Mesendoderm (in vitro differentiated cells): ENCODE measurements at regions not wholly inside any gene's neighbourhood (a gene's known extent, or its start where the extent isn't known, plus 50 kb on each side); places are given as distances from the start of the nearest gene placed in this dataset.

Source experiments
- DNase-seq: peaks from one replicate; pipeline ENCODE4 v3.0.0; 2013
- H2AK5ac ChIP-seq: 2 replicates; pipeline ENCODE4 v1.6.1; 2013; ENCODE audit warnings: low read length, inconsistent platforms
- H2BK120ac ChIP-seq: 2 replicates; pipeline ENCODE4 v1.6.1; 2013; ENCODE audit warnings: low read depth, mild to moderate bottlenecking, low read length, moderate library complexity, mixed read lengths
- H2BK15ac ChIP-seq: replicated peaks from 2 replicates; pipeline ENCODE4 v1.6.1; 2013; ENCODE audit warnings: low read depth, mild to moderate bottlenecking, moderate library complexity
- H2BK5ac ChIP-seq: 2 replicates; pipeline ENCODE4 v1.6.1; 2013; ENCODE audit warnings: low read length, inconsistent platforms
- H3K18ac ChIP-seq: 2 replicates; pipeline ENCODE4 v1.6.1; 2013; ENCODE audit warnings: mild to moderate bottlenecking, low read length, mixed read lengths
- H3K23ac ChIP-seq: one replicate; pipeline ENCODE4 v1.6.1; 2013; ENCODE audit warnings: low read length
- H3K27ac ChIP-seq: 2 replicates; pipeline ENCODE4 v1.5.1; 2013; ENCODE audit warnings: low read depth, mild to moderate bottlenecking, inconsistent platforms, low read length, moderate library complexity
- H3K27me3 ChIP-seq: 2 replicates; pipeline ENCODE4 v1.6.1; 2013; ENCODE audit warnings: low read length, control low read depth, mild to moderate bottlenecking, inconsistent platforms; ENCODE audit not compliant: insufficient read depth, poor library complexity
- H3K36me3 ChIP-seq: 2 replicates; pipeline ENCODE4 v1.6.1; 2013; ENCODE audit warnings: low read length, inconsistent platforms; ENCODE audit not compliant: control insufficient read depth, insufficient read depth
- H3K4ac ChIP-seq: one replicate; pipeline ENCODE4 v1.6.1; 2013; ENCODE audit warnings: low read depth, mild to moderate bottlenecking, low read length, moderate library complexity
- H3K4me1 ChIP-seq: 2 replicates; pipeline ENCODE4 v1.6.1; 2013; ENCODE audit warnings: low read depth, low read length, inconsistent platforms; ENCODE audit not compliant: control insufficient read depth
- H3K4me2 ChIP-seq: 2 replicates; pipeline ENCODE4 v1.6.1; 2013; ENCODE audit warnings: low read length
- H3K4me3 ChIP-seq: 2 replicates; pipeline ENCODE4 v1.5.1; 2013; ENCODE audit warnings: mild to moderate bottlenecking, low read length
- H3K56ac ChIP-seq: one replicate; pipeline ENCODE4 v1.6.1; 2013; ENCODE audit warnings: low read length
- H3K79me1 ChIP-seq: 2 replicates; pipeline ENCODE4 v1.6.1; 2013; ENCODE audit warnings: low read length, inconsistent platforms
- H3K79me2 ChIP-seq: 2 replicates; pipeline ENCODE4 v1.6.1; 2013; ENCODE audit warnings: mild to moderate bottlenecking, low read length; ENCODE audit not compliant: control insufficient read depth, insufficient read depth
- H3K9ac ChIP-seq: 2 replicates; pipeline ENCODE4 v1.6.1; 2013; ENCODE audit warnings: low read length, inconsistent platforms
- H4K5ac ChIP-seq: one replicate; pipeline ENCODE4 v1.6.1; 2013; ENCODE audit warnings: low read length
- H4K8ac ChIP-seq: one replicate; pipeline ENCODE4 v1.6.1; 2013; ENCODE audit warnings: low read depth, mild to moderate bottlenecking, control low read depth, low read length, moderate library complexity
- WGBS: extraction: QIAGEN DNeasy Blood & Tissue Kit; methylation state at CpG from one replicate; pipeline ENCODE4 v1.1.7; 2013; ENCODE audit warnings: low lambda C conversion rate, missing lambda C conversion rate; ENCODE audit not compliant: insufficient coverage; ENCODE audit errors: extremely low coverage; 5-methylcytosine and 5-hydroxymethylcytosine counted together

- Histone ChIP-seq H2BK120ac (no peak overlapping the region), H3K4ac (no peak overlapping the region), H3K9ac (no peak overlapping the region), H4K5ac (no peak overlapping the region), H2AK5ac (no peak overlapping the region), H2BK5ac (no peak overlapping the region), H3K4me2 (no peak overlapping the region), H3K4me1 (no peaks in the 10 kb centered on the region), H3K79me1 (no peaks in the 10 kb centered on the region), H3K56ac (no peak overlapping the region), H3K79me2 (no peaks in the 10 kb centered on the region), H3K27ac (no peak overlapping the region), H4K8ac (no peak overlapping the region), H3K36me3 (no peaks in the 10 kb centered on the region), H2BK15ac (no peak overlapping the region), H3K23ac (no peak overlapping the region), H3K4me3 (no peak overlapping the region), H3K27me3 (no peaks in the 10 kb centered on the region), H3K18ac (no peak overlapping the region)
- no CpG with 5 or more reads among the region's 2 CpGs for WGBS
- no peak for DNase-seq
Measured at GRCh38 chr5:165057145-165057544, 1551.7 kb downstream of the MAT2B start.

DNA sequence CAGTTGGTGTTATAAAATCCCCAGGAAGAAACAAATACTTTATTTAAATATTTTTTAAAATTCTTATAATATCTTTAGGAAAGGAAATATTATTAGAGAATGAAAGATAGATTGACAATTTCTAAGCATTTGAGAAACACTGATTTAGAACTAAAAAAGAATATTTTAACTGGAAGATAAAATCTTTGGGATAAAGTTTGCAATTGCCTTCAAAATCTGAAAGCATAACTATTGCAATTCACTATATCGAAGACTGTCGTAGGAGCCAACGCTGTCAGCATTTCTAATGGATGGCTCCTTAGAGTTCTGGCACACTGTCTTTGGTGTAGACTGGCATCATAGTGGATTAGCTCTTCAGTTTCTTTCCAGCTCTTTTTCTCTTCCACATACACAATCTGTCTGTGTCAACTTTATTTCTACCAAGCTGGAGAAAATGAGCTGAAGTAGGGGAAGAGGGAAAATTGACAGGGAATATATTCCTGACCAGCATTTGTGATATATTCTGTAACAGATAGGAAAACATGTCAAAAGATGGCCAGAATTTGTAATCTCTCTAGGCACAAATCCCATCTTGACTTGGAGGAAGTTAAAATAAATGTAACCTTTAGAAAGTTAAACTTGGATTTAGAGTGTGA is 1561.4 kb downstream of the MAT2B start:
- Histone ChIP-seq H3K4me2 (no peak overlapping the region), H3K27ac (no peak overlapping the region), H3K4ac (no peak overlapping the region), H2AK5ac (no peak overlapping the region), H3K36me3 (no peaks in the 10 kb centered on the region), H3K56ac (no peak overlapping the region), H3K4me1 (no peaks in the 10 kb centered on the region), H4K8ac (no peak overlapping the region), H3K18ac (no peak overlapping the region), H2BK5ac (no peak overlapping the region), H3K79me2 (no peaks in the 10 kb centered on the region), H3K9ac (no peak overlapping the region), H3K23ac (no peak overlapping the region), H2BK15ac (no peak overlapping the region), H3K79me1 (no peaks in the 10 kb centered on the region), H3K27me3 (no peaks in the 10 kb centered on the region), H4K5ac (no peak overlapping the region), H2BK120ac (no peak overlapping the region), H3K4me3 (no peak overlapping the region)
- no peak for DNase-seq
- no CpG with 5 or more reads among the region's 3 CpGs for WGBS

GRCh38 chr5:165076686-165077085 is 1571.3 kb downstream of the MAT2B start:
- Histone ChIP-seq H3K4ac (no peak overlapping the region), H3K79me2 (no peaks in the 10 kb centered on the region), H3K23ac (no peak overlapping the region), H2AK5ac (no peak overlapping the region), H3K18ac (no peak overlapping the region), H3K4me2 (no peak overlapping the region), H3K56ac (no peak overlapping the region), H4K5ac (no peak overlapping the region), H2BK120ac (no peak overlapping the region), H3K79me1 (no peaks in the 10 kb centered on the region), H3K4me1 (no peaks in the 10 kb centered on the region), H3K4me3 (no peak overlapping the region), H3K27me3 (no peaks in the 10 kb centered on the region), H4K8ac (no peak overlapping the region), H2BK15ac (no peak overlapping the region), H3K36me3 (no peaks in the 10 kb centered on the region), H2BK5ac (no peak overlapping the region), H3K27ac (no peak overlapping the region), H3K9ac (no peak overlapping the region)
- no CpG with 5 or more reads among the region's 2 CpGs for WGBS
- peak; percentile 7 for DNase-seq

DNA sequence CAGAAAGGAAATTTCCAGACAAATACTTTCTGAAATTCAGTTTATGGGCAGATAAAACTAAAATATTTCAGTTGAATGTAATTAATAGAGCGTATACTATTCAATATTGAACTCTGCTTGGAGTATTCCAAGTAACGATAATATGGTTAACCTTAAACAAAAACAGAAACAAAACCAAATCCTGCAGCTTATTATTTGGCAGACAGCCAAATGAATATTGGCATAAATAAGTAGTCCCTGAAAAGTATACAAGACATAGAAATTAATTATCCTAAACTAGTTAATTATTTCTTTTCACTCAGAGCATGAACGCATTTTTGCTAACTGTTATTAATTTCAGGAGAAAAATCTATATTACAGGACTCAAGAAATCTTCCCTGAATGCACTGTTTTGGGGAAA is 1574.0 kb downstream of the MAT2B start:
- Histone ChIP-seq H3K27me3 (no peaks in the 10 kb centered on the region), H3K4ac (no peak overlapping the region), H3K4me2 (no peak overlapping the region), H3K27ac (no peak overlapping the region), H3K4me1 (no peaks in the 10 kb centered on the region), H3K79me1 (no peaks in the 10 kb centered on the region), H3K36me3 (no peaks in the 10 kb centered on the region), H2BK5ac (no peak overlapping the region), H2AK5ac (no peak overlapping the region), H3K56ac (no peak overlapping the region), H4K8ac (no peak overlapping the region), H3K4me3 (no peak overlapping the region), H3K18ac (no peak overlapping the region), H4K5ac (no peak overlapping the region), H2BK120ac (no peak overlapping the region), H2BK15ac (no peak overlapping the region), H3K23ac (no peak overlapping the region), H3K9ac (no peak overlapping the region), H3K79me2 (no peaks in the 10 kb centered on the region)
- no peak for DNase-seq
- WGBS = no CpG with 5 or more reads among the region's 3 CpGs

GRCh38 chr5:165083394-165083793 is 1578.0 kb downstream of the MAT2B start:
- H3K4ac ChIP-seq = no peak overlapping the region

DNA sequence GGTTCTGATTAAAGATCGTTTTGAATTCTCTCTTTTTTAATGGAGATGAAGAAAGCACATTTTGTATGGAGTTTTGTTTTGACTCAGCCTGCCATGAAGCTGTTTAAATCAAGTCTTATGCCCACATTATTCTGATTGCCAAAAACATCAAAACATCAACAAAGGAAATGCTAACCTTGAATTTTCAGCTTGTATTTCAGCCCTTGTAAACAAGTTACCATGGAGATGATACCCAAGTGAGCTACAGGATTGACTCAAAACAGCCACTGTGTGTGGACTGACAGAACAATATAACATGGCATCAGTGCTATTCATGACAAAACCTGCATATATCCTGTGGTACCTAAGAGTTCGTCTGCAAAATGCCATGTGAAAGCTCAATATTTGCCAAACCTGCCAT is 1581.0 kb downstream of the MAT2B start:
- Histone ChIP-seq H3K23ac (no peak overlapping the region), H3K79me1 (no peaks in the 10 kb centered on the region), H3K27me3 (no peaks in the 10 kb centered on the region), H3K36me3 (no peaks in the 10 kb centered on the region), H2BK120ac (no peak overlapping the region), H3K27ac (no peak overlapping the region), H3K4me1 (no peaks in the 10 kb centered on the region), H3K56ac (no peak overlapping the region), H2BK5ac (no peak overlapping the region), H2AK5ac (no peak overlapping the region), H3K4me3 (no peak overlapping the region), H3K4ac (no peak overlapping the region), H3K4me2 (no peak overlapping the region), H4K8ac (no peak overlapping the region), H2BK15ac (no peak overlapping the region), H4K5ac (no peak overlapping the region), H3K9ac (no peak overlapping the region), H3K18ac (no peak overlapping the region), H3K79me2 (no peaks in the 10 kb centered on the region)
- no peak for DNase-seq
- WGBS = no CpG with 5 or more reads among the region's 2 CpGs

More at GRCh38 chr5:165083394-165083793, 1578.0 kb downstream of the MAT2B start:
- no peak for DNase-seq
- Histone ChIP-seq H3K18ac (no peak overlapping the region), H4K5ac (no peak overlapping the region), H3K27ac (no peak overlapping the region), H3K4me2 (no peak overlapping the region), H2AK5ac (no peak overlapping the region), H2BK120ac (no peak overlapping the region), H3K79me2 (no peaks in the 10 kb centered on the region), H3K79me1 (no peaks in the 10 kb centered on the region), H3K9ac (no peak overlapping the region), H2BK15ac (no peak overlapping the region), H3K4me1 (no peaks in the 10 kb centered on the region), H3K27me3 (no peaks in the 10 kb centered on the region), H4K8ac (no peak overlapping the region), H3K4me3 (no peak overlapping the region), H2BK5ac (no peak overlapping the region), H3K36me3 (no peaks in the 10 kb centered on the region), H3K23ac (no peak overlapping the region), H3K56ac (no peak overlapping the region)
- no CpG with 5 or more reads among the region's 1 CpG for WGBS
